ENCODE measurements at regions not wholly inside any gene's neighbourhood (a gene's known extent, or its start where the extent isn't known, plus 50 kb on each side); places are given as distances from the start of the nearest gene placed in this dataset.

DNA sequence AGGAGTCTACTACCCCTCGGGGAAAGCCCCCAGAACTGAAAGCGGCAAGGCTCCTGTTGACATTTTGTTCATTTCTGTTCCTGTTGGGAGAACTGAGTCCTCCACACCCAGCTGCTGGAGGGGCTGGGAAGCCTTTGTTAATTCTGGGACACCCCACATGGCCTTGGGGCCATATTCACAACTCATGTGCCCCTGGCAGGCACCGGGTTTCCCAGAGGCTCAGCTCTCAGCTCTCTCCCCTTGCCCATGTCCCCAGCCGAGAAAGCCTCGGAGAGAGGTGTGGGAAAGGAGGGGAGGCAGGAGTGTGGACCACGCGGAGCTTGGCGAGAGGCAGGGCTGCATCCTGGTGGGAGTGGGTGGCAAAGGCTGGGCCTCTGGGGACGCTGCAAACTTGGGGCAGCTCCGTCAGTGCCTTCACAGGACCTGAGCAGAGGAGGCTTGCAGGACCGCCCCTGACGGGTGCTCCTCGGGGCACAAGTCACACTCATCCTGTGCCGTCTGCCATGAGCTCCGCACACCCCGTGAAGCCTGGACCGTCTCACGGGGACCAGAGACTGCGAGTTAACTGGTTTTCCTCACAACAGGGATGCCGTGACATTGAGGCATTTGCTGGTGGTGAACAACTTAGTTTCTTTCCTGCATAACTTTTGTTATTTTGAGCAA, 140.9 kb downstream of the DNAJB6 start:
- TF ChIP-seq TCF12 (IDR thresholded peaks at IDR 0.05; ENCODE audit: low read depth) (no peak), TEAD4 (IDR thresholded peaks at IDR 0.05) (no peak), YY1 (IDR thresholded peaks at IDR 0.05; ENCODE audit: low read depth) (no peak), ZBTB7A (IDR thresholded peaks at IDR 0.05; ENCODE audit: low read depth) (no peak), RAD21 (IDR thresholded peaks at IDR 0.05; ENCODE audit: low read depth) (no peak), EGR1 (IDR thresholded peaks at IDR 0.05) (no peak), FOXM1 (IDR thresholded peaks at IDR 0.05; ENCODE audit: borderline replicate concordance, low read depth) (no peak), NFIC (IDR thresholded peaks at IDR 0.05) (no peak), EP300 (IDR thresholded peaks at IDR 0.05; ENCODE audit: borderline replicate concordance) (no peak), CREB1 (IDR thresholded peaks at IDR 0.05; ENCODE audit: low read depth) (no peak), TAF1 (IDR thresholded peaks at IDR 0.05; ENCODE audit: low read depth) (no peak), CEBPB (IDR thresholded peaks at IDR 0.05) (no peak)
- TF ChIP-seq, protein P1, sequence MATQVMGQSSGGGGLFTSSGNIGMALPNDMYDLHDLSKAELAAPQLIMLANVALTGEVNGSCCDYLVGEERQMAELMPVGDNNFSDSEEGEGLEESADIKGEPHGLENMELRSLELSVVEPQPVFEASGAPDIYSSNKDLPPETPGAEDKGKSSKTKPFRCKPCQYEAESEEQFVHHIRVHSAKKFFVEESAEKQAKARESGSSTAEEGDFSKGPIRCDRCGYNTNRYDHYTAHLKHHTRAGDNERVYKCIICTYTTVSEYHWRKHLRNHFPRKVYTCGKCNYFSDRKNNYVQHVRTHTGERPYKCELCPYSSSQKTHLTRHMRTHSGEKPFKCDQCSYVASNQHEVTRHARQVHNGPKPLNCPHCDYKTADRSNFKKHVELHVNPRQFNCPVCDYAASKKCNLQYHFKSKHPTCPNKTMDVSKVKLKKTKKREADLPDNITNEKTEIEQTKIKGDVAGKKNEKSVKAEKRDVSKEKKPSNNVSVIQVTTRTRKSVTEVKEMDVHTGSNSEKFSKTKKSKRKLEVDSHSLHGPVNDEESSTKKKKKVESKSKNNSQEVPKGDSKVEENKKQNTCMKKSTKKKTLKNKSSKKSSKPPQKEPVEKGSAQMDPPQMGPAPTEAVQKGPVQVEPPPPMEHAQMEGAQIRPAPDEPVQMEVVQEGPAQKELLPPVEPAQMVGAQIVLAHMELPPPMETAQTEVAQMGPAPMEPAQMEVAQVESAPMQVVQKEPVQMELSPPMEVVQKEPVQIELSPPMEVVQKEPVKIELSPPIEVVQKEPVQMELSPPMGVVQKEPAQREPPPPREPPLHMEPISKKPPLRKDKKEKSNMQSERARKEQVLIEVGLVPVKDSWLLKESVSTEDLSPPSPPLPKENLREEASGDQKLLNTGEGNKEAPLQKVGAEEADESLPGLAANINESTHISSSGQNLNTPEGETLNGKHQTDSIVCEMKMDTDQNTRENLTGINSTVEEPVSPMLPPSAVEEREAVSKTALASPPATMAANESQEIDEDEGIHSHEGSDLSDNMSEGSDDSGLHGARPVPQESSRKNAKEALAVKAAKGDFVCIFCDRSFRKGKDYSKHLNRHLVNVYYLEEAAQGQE (IDR thresholded peaks at IDR 0.05; ENCODE audit: low read depth) = no peak
- TF ChIP-seq, protein P2, sequence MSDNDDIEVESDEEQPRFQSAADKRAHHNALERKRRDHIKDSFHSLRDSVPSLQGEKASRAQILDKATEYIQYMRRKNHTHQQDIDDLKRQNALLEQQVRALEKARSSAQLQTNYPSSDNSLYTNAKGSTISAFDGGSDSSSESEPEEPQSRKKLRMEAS (IDR thresholded peaks at IDR 0.05) = no peak
- TF ChIP-seq, protein P3, sequence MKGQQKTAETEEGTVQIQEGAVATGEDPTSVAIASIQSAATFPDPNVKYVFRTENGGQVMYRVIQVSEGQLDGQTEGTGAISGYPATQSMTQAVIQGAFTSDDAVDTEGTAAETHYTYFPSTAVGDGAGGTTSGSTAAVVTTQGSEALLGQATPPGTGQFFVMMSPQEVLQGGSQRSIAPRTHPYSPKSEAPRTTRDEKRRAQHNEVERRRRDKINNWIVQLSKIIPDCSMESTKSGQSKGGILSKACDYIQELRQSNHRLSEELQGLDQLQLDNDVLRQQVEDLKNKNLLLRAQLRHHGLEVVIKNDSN (IDR thresholded peaks at IDR 0.05) = no peak

DNA sequence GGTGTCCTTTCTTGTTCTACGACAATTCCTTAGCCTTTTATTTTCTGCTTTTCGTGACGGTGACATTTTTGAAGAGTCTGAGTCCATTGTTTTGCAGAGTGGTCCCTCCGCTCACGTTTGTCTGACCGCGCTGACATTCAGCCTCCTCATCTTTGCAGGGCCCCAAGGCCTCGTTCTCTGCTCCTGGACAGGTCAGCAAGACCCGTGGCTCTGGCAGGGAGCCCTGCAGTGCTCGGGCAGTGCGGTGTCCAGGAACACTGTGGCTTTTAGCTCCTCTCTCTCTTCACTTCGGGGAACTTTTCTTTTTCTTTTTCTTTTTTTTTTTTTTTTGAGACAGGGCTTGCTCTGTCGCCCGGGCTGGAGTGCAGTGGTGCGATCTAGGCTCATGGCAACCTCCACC, 142.5 kb downstream of the DNAJB6 start:
- TF ChIP-seq NFIC (IDR thresholded peaks at IDR 0.05) (no peak), FOXM1 (IDR thresholded peaks at IDR 0.05; ENCODE audit: borderline replicate concordance, low read depth) (no peak)

DNA sequence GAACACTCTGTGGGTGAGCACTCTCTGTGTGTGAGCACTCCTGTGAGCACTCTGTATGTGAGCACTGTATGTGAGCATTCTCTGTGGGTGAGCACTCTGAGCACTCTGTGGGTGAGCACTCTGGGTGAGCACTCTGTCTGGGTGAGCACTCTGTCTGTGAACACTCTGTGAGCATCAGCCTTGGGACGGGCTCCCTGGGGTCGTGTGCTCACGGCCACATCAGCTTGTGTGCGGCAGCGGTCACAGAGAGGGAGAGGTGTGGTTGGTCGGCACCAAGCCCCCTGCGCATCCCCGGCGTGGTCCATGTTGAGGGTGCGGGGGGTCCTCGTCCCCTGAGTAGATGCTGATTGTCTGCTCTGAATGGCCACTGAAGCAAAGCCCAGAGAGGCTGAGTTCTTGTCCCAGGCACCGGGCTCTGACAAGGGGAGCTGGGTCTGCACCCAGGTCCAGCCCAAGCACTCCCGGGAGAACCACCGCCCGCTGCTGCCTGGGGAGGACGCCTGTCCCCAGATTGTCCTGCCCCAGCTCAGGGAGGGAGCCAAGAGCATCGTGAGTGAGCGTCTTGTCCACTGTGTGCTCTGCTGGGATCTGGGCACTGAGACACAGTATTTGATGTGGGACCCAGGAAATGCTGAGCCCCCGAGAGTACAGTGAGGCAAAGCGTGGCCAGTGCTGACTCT, 143.7 kb downstream of the DNAJB6 start:
- TF ChIP-seq TAF1 (IDR thresholded peaks at IDR 0.05; ENCODE audit: low read depth) (no peak), TCF12 (IDR thresholded peaks at IDR 0.05; ENCODE audit: low read depth) (no peak), TEAD4 (IDR thresholded peaks at IDR 0.05) (no peak), ZBTB7A (IDR thresholded peaks at IDR 0.05; ENCODE audit: low read depth) (no peak), RAD21 (IDR thresholded peaks at IDR 0.05; ENCODE audit: low read depth) (no peak), NFIC (IDR thresholded peaks at IDR 0.05) (no peak), FOXM1 (IDR thresholded peaks at IDR 0.05; ENCODE audit: borderline replicate concordance, low read depth) (no peak), CEBPB (IDR thresholded peaks at IDR 0.05) (no peak), EGR1 (IDR thresholded peaks at IDR 0.05) (no peak), YY1 (IDR thresholded peaks at IDR 0.05; ENCODE audit: low read depth) (no peak), EP300 (IDR thresholded peaks at IDR 0.05; ENCODE audit: borderline replicate concordance) (no peak), CREB1 (IDR thresholded peaks at IDR 0.05; ENCODE audit: low read depth) (no peak)
- TF ChIP-seq, protein P2 (IDR thresholded peaks at IDR 0.05) = no peak
- TF ChIP-seq, protein P1 (IDR thresholded peaks at IDR 0.05; ENCODE audit: low read depth) = no peak
- TF ChIP-seq, protein P3 (IDR thresholded peaks at IDR 0.05) = no peak

DNA sequence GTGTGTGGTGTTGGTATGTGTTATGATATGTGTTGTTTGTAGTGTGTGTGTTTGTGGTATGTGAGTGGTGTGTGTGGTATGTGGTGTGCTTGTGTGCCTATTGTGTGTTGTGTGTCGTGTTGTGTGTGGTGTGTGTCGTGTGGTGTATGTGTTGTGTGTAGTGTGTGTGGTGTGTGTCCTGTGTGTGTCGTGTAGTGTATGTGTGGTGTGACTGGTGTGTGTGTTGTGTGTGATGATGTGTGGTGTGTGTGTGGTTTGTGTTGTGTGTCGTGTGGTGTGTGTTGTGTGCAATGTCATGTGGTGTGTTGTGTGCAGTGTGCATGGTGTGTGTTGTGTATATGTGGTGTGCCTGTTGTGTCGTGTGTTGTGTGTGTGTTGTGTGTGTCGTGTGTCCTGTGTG, 144.6 kb downstream of the DNAJB6 start:
- TF ChIP-seq, protein P1 (IDR thresholded peaks at IDR 0.05; ENCODE audit: low read depth) = no peak
- TF ChIP-seq TCF12 (IDR thresholded peaks at IDR 0.05; ENCODE audit: low read depth) (no peak), ZBTB7A (IDR thresholded peaks at IDR 0.05; ENCODE audit: low read depth) (no peak), EGR1 (IDR thresholded peaks at IDR 0.05) (no peak), YY1 (IDR thresholded peaks at IDR 0.05; ENCODE audit: low read depth) (no peak), CEBPB (IDR thresholded peaks at IDR 0.05) (no peak), FOXM1 (IDR thresholded peaks at IDR 0.05; ENCODE audit: borderline replicate concordance, low read depth) (no peak), EP300 (IDR thresholded peaks at IDR 0.05; ENCODE audit: borderline replicate concordance) (no peak), TAF1 (IDR thresholded peaks at IDR 0.05; ENCODE audit: low read depth) (no peak), TEAD4 (IDR thresholded peaks at IDR 0.05) (no peak), NFIC (IDR thresholded peaks at IDR 0.05) (no peak), RAD21 (IDR thresholded peaks at IDR 0.05; ENCODE audit: low read depth) (no peak), CREB1 (IDR thresholded peaks at IDR 0.05; ENCODE audit: low read depth) (no peak)
- TF ChIP-seq, protein P2 (IDR thresholded peaks at IDR 0.05) = no peak
- TF ChIP-seq, protein P3 (IDR thresholded peaks at IDR 0.05) = no peak
